ENCODE measurements at regions not wholly inside any gene's neighbourhood (a gene's known extent, or its start where the extent isn't known, plus 50 kb on each side); places are given as distances from the start of the nearest gene placed in this dataset.
"Not testable (repeated sequence)": the region's sequence is repeated elsewhere in the genome, so short reads cannot be mapped to it uniquely, and the experiment has no call there.

- no peak for DNase-seq
These were observed 186.6 kb downstream of the SOX3 start for GRCh38 chrX:140318296-140318695.

GRCh38 chrX:140317462-140317861 lies 187.4 kb downstream of the SOX3 start:
- DNase-seq: no peak

GRCh38 chrX:140298960-140299825 lies 205.7 kb downstream of the SOX3 start:
- DNase-seq: no peak

GRCh38 chrX:140297273-140297672 lies 207.6 kb downstream of the SOX3 start:
- no peak for DNase-seq

GRCh38 chrX:140292961-140293360 lies 211.9 kb downstream of the SOX3 start:
- no peak for DNase-seq

- no peak for DNase-seq
These were observed 212.7 kb downstream of the SOX3 start for GRCh38 chrX:140292188-140292587.

GRCh38 chrX:140274811-140275525 lies 229.9 kb downstream of the SOX3 start:
- DNase-seq: no peak

- no peak for DNase-seq
These were observed 230.9 kb downstream of the SOX3 start for GRCh38 chrX:140273921-140274320.

- DNase-seq: no peak
These were observed 254.5 kb downstream of the SOX3 start for GRCh38 chrX:140250391-140250790.

GRCh38 chrX:140249088-140249487 lies 255.8 kb downstream of the SOX3 start:
- no peak for DNase-seq

GRCh38 chrX:140229191-140229590 lies 263.9 kb upstream of the CXorf66 start:
- DNase-seq: no peak

GRCh38 chrX:140226037-140226436 lies 260.7 kb upstream of the CXorf66 start:
- DNase-seq: not testable (repeated sequence)

GRCh38 chrX:140215894-140216293 lies 250.6 kb upstream of the CXorf66 start:
- not testable (repeated sequence) for DNase-seq

- not testable (repeated sequence) for DNase-seq
These were observed 249.2 kb upstream of the CXorf66 start for GRCh38 chrX:140214518-140214917.

- no peak for DNase-seq
These were observed 241.3 kb upstream of the CXorf66 start for GRCh38 chrX:140206657-140207056.

- DNase-seq: no peak
These were observed 225.3 kb upstream of the CXorf66 start for GRCh38 chrX:140190441-140191108.

- DNase-seq: no peak
These were observed 215.3 kb upstream of the CXorf66 start for GRCh38 chrX:140180585-140180984.

GRCh38 chrX:140177821-140178220 lies 212.5 kb upstream of the CXorf66 start:
- no peak for DNase-seq

- DNase-seq: no peak
These were observed 207.1 kb upstream of the CXorf66 start for GRCh38 chrX:140172401-140172800.

- no peak for DNase-seq
These were observed 202.2 kb upstream of the CXorf66 start for GRCh38 chrX:140167551-140167950.

GRCh38 chrX:140165849-140166248 lies 200.5 kb upstream of the CXorf66 start:
- no peak for DNase-seq

GRCh38 chrX:140164391-140164790 lies 199.1 kb upstream of the CXorf66 start:
- DNase-seq: no peak

- no peak for DNase-seq
These were observed 198.2 kb upstream of the CXorf66 start for GRCh38 chrX:140163371-140164159.
